ENCODE measurements at regions not wholly inside any gene's neighbourhood (a gene's known extent, or its start where the extent isn't known, plus 50 kb on each side); places are given as distances from the start of the nearest gene placed in this dataset.

GRCh38 chr16:52727441-52727840, 180.5 kb upstream of the TOX3 start (continued):
- TF ChIP-seq CHD7 (IDR thresholded peaks at IDR 0.05; ENCODE audit: insufficient replicate concordance, low read length): no peak
- no peak for TF ChIP-seq CHD1 (IDR thresholded peaks at IDR 0.05; ENCODE audit: low read depth, low read length)
- no peak for TF ChIP-seq GABPA (IDR thresholded peaks at IDR 0.05; ENCODE audit: borderline replicate concordance, insufficient read depth, low read length)
- no peak for TF ChIP-seq BCL11A (IDR thresholded peaks at IDR 0.05; ENCODE audit: low read depth in 2 of 2, low read length in 2 of 2)
- no peak for TF ChIP-seq RBBP5 (IDR thresholded peaks at IDR 0.05; ENCODE audit: borderline replicate concordance, low read depth, low read length)
- TF ChIP-seq SIN3A (conservative IDR thresholded peaks at IDR 0.05 in 1 of 2, IDR thresholded peaks at IDR 0.05 in 1 of 2; ENCODE audit: low read depth in 1 of 2, low read length in 2 of 2): no peak
- no peak for TF ChIP-seq MAFK (IDR thresholded peaks at IDR 0.05; ENCODE audit: low read depth, low read length)
- no peak for TF ChIP-seq KDM4A (IDR thresholded peaks at IDR 0.05; ENCODE audit: low read depth, low read length, severe bottlenecking)
- no peak for TF ChIP-seq NANOG (IDR thresholded peaks at IDR 0.05; ENCODE audit: insufficient read depth, low read depth, low read length, poor library complexity, severe bottlenecking)
